GM20000 (cell line): ENCODE measurements at regions not wholly inside any gene's neighbourhood (a gene's known extent, or its start where the extent isn't known, plus 50 kb on each side); places are given as distances from the start of the nearest gene placed in this dataset.

Experiments used
- DNase-seq: peaks from one replicate; pipeline ENCODE4 v3.0.0; 2012; ENCODE audit warnings: low spot score
- CTCF ChIP-seq: IDR thresholded peaks from 2 replicates; pipeline ENCODE4 v1.5.1; 2012; ENCODE audit warnings: mild to moderate bottlenecking, control low read depth; ENCODE audit errors: extremely low read depth, missing control alignments

GRCh38 chrX:35743331-35743730, 54.8 kb upstream of the MAGEB16 start:
- no peak for TF ChIP-seq CTCF
- DNase-seq: no peak
